B cell (primary cell): ENCODE measurements at regions not wholly inside any gene's neighbourhood (a gene's known extent, or its start where the extent isn't known, plus 50 kb on each side); places are given as distances from the start of the nearest gene placed in this dataset.

ENCODE experiments used
- ATAC-seq: fragments of 200-7000 bp; cut with Tn5 transposase; one replicate; pipeline ENCODE4 v1.10.0; 2021; ENCODE audit warnings: low read depth, mild to moderate bottlenecking, moderate number of reproducible peaks, moderate library complexity
- CTCF ChIA-PET: fragments of 350-600 bp; sonication (Branson Sonifier 250); formaldehyde crosslinking; loops from one replicate; lab custom pipeline; 2021; ENCODE audit warnings: antibody characterized with exemption, inconsistent platforms; lab: Charles Lee
- POLR2A ChIA-PET: fragments of 350-600 bp; sonication (Branson Sonifier 250); formaldehyde crosslinking; loops from one replicate; lab custom pipeline; 2021; ENCODE audit warnings: antibody characterized with exemption; lab: Charles Lee
- DNase-seq: peaks from one replicate; pipeline ENCODE4 v3.0.0; 2013
- H2AFZ ChIP-seq: 2 replicates; pipeline ENCODE4 v1.6.1; 2012; ENCODE audit warnings: mild to moderate bottlenecking, low read depth, low read length; ENCODE audit not compliant: insufficient read depth, poor library complexity, severe bottlenecking
- H3K27ac ChIP-seq, 2 donors: 1 replicate in 1 of 2; 2 replicates in 1 of 2; pipeline ENCODE4 v1.5.1; 2012 to 2013; ENCODE audit warnings: low read length in 2 of 2, mild to moderate bottlenecking in 2 of 2, moderate library complexity in 1 of 2
- H3K27me3 ChIP-seq, 4 experiments: fragments of 200-600 bp in 1 of 4; sonication (generic) in 1 of 4; replicated peaks in 1 of 4; 1 replicate in 2 of 4; 2 replicates in 2 of 4; pipeline versions ENCODE4 v1.6.1 to v1.7.0; 2013 to 2016; ENCODE audit warnings: low read length in 3 of 4, mild to moderate bottlenecking in 2 of 4, mixed read lengths in 1 of 4, moderate library complexity in 1 of 4; ENCODE audit not compliant: insufficient read depth in 4 of 4, control insufficient read depth in 3 of 4; ENCODE audit errors: control extremely low read depth in 1 of 4
- H3K36me3 ChIP-seq, 2 experiments: replicated peaks in 1 of 2; 1 replicate in 1 of 2; 2 replicates in 1 of 2; pipeline versions ENCODE4 v1.6.1 to v1.7.1; 2013; ENCODE audit warnings: low read length in 1 of 2; ENCODE audit not compliant: insufficient read depth in 2 of 2, control insufficient read depth in 1 of 2; ENCODE audit errors: control extremely low read depth in 1 of 2, extremely low read depth in 1 of 2
- H3K4me1 ChIP-seq, 2 donors: fragments of 200-600 bp in 1 of 2; sonication (generic) in 1 of 2; 1 replicate in 1 of 2; 2 replicates in 1 of 2; pipeline versions ENCODE4 v1.5.1 to v1.6.1; 2013 to 2017; ENCODE audit warnings: low read length in 2 of 2; ENCODE audit not compliant: control insufficient read depth in 2 of 2, insufficient read depth in 2 of 2
- H3K4me2 ChIP-seq: replicated peaks from 2 replicates; pipeline ENCODE3; 2012; ENCODE audit warnings: mild to moderate bottlenecking, low read depth, low read length; ENCODE audit not compliant: poor library complexity, severe bottlenecking
- H3K4me3 ChIP-seq, 5 experiments: fragments of 200-600 bp in 1 of 5; sonication (generic) in 1 of 5; 1 replicate in 3 of 5; 2 replicates in 2 of 5; pipeline versions ENCODE4 v1.5.1 to v1.7.0; 2011 to 2016; ENCODE audit warnings: low read length in 4 of 5, mild to moderate bottlenecking in 4 of 5, low read depth in 2 of 5, control low read depth in 1 of 5, moderate library complexity in 1 of 5; ENCODE audit not compliant: insufficient read depth in 1 of 5; ENCODE audit errors: control extremely low read depth in 1 of 5, extremely low read depth in 1 of 5
- H3K79me2 ChIP-seq: fragments of 200-600 bp; sonication (generic); one replicate; pipeline ENCODE4 v1.6.0; 2016; ENCODE audit warnings: low read length; ENCODE audit not compliant: control insufficient read depth, insufficient read depth
- H3K9ac ChIP-seq: fragments of 200-600 bp; sonication (generic); 2 replicates; pipeline ENCODE4 v1.6.1; 2017; ENCODE audit warnings: mild to moderate bottlenecking, low read length, moderate library complexity
- H3K9me3 ChIP-seq, 3 donors: one replicate each; pipeline versions ENCODE4 v1.6.1 to v1.7.1; 2013; ENCODE audit warnings: low read length in 2 of 3; ENCODE audit not compliant: control insufficient read depth in 2 of 3, insufficient read depth in 1 of 3; ENCODE audit errors: control extremely low read depth in 1 of 3
- H4K20me1 ChIP-seq: 2 replicates; pipeline ENCODE4 v1.6.0; 2012; ENCODE audit warnings: mild to moderate bottlenecking, low read length; ENCODE audit not compliant: insufficient read depth, control insufficient read depth, poor library complexity, severe bottlenecking
- H3K27ac Mint-ChIP-seq: one replicate; pipeline ENCODE4 v1.8.0; 2021; ENCODE audit warnings: mixed read lengths
- H3K27me3 Mint-ChIP-seq: one replicate; pipeline ENCODE4 v1.8.0; 2021; ENCODE audit warnings: mixed read lengths
- H3K4me1 Mint-ChIP-seq: one replicate; pipeline ENCODE4 v1.8.0; 2021; ENCODE audit warnings: mixed read lengths
- H3K4me3 Mint-ChIP-seq: one replicate; pipeline ENCODE4 v1.8.0; 2021; ENCODE audit warnings: mixed read lengths
- H3K9me3 Mint-ChIP-seq: one replicate; pipeline ENCODE4 v1.8.0; 2022; ENCODE audit warnings: mixed read lengths; ENCODE audit not compliant: insufficient read depth
- EZH2 ChIP-seq: IDR thresholded peaks from 2 replicates; pipeline ENCODE4 v1.6.1; 2012; ENCODE audit warnings: borderline replicate concordance, low read depth, mild to moderate bottlenecking, moderate library complexity, low read length; ENCODE audit not compliant: insufficient read depth, poor library complexity, severe bottlenecking
- WGBS: methylation state at CpG from one replicate; pipeline ENCODE4 v1.1.5; 2013; ENCODE audit warnings: missing lambda C conversion rate; ENCODE audit not compliant: insufficient coverage; 5-methylcytosine and 5-hydroxymethylcytosine counted together
- intact Hi-C: fragments of 100-400 bp; cut with micrococcal nuclease; formaldehyde crosslinking; loops from one replicate; pipeline ENCODE4 v1.10.0; 2022
- TF ChIP-seq, protein P1 (sequence below): fragments of 200-600 bp; IDR thresholded peaks from one replicate; pipeline ENCODE4 v1.8.0; 2022; ENCODE audit warnings: antibody characterized with exemption, mild to moderate bottlenecking

- ChIA-PET CTCF (no interaction called here), POLR2A (no interaction called here)
- Histone ChIP-seq H2AFZ (no peak overlapping the region), H3K79me2 (no peaks in the 10 kb centered on the region), H3K27me3 (no peaks in the 10 kb centered on the region), H3K9ac (no peak overlapping the region), H3K4me1 (no peaks in the 10 kb centered on the region), H3K36me3 (no peaks in the 10 kb centered on the region), H3K27ac (no peak overlapping the region), H4K20me1 (no peaks in the 10 kb centered on the region), H3K4me2 (no peak overlapping the region), H3K4me3 (no peak overlapping the region), H3K9me3 (no peaks in the 10 kb centered on the region)
- Mint-ChIP-seq H3K27ac (no peak overlapping the region), H3K4me3 (no peak overlapping the region), H3K4me1 (no peaks in the 10 kb centered on the region), H3K27me3 (no peaks in the 10 kb centered on the region), H3K9me3 (no peaks in the 10 kb centered on the region)
- no CpG with 5 or more reads among the region's 1 CpG for WGBS
- TF ChIP-seq, protein P1, sequence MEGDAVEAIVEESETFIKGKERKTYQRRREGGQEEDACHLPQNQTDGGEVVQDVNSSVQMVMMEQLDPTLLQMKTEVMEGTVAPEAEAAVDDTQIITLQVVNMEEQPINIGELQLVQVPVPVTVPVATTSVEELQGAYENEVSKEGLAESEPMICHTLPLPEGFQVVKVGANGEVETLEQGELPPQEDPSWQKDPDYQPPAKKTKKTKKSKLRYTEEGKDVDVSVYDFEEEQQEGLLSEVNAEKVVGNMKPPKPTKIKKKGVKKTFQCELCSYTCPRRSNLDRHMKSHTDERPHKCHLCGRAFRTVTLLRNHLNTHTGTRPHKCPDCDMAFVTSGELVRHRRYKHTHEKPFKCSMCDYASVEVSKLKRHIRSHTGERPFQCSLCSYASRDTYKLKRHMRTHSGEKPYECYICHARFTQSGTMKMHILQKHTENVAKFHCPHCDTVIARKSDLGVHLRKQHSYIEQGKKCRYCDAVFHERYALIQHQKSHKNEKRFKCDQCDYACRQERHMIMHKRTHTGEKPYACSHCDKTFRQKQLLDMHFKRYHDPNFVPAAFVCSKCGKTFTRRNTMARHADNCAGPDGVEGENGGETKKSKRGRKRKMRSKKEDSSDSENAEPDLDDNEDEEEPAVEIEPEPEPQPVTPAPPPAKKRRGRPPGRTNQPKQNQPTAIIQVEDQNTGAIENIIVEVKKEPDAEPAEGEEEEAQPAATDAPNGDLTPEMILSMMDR: no peak
- TF ChIP-seq EZH2: no peak
- intact Hi-C loops: no loop called here
- no peak for DNase-seq
- ATAC-seq: no peak
Measured at GRCh38 chrX:20681683-20682082, 415.0 kb upstream of the RPS6KA3 start.

- no peaks in the 10 kb centered on the region for H3K4me1 Mint-ChIP-seq
- no peak overlapping the region for H3K4me2 ChIP-seq
- H3K27me3 ChIP-seq: no peaks in the 10 kb centered on the region
- no peak overlapping the region for H3K27ac Mint-ChIP-seq
- TF ChIP-seq, protein P1: no peak
- no peak for TF ChIP-seq EZH2
- ATAC-seq (no peak), DNase-seq (no peak)
- H3K9ac ChIP-seq: no peak overlapping the region
- no peaks in the 10 kb centered on the region for H3K79me2 ChIP-seq
- POLR2A ChIA-PET: no interaction called here
- no peaks in the 10 kb centered on the region for H4K20me1 ChIP-seq
- H3K4me3 ChIP-seq: no peak overlapping the region
- intact Hi-C loops: no loop called here
- CTCF ChIA-PET: no interaction called here
- H3K9me3 ChIP-seq: no peaks in the 10 kb centered on the region
- no peaks in the 10 kb centered on the region for H3K27me3 Mint-ChIP-seq
- H3K4me1 ChIP-seq: no peaks in the 10 kb centered on the region
- H3K9me3 Mint-ChIP-seq: no peaks in the 10 kb centered on the region
- no peak overlapping the region for H3K4me3 Mint-ChIP-seq
- H3K27ac ChIP-seq: no peak overlapping the region
- no peaks in the 10 kb centered on the region for H3K36me3 ChIP-seq
- no peak overlapping the region for H2AFZ ChIP-seq
Measured at GRCh38 chrX:20680998-20681397, 414.3 kb upstream of the RPS6KA3 start.
